ENCODE measurements at regions not wholly inside any gene's neighbourhood (a gene's known extent, or its start where the extent isn't known, plus 50 kb on each side); places are given as distances from the start of the nearest gene placed in this dataset.
A peak's percentile ranks its signal among the peaks of the same experiment; 100 is the strongest.
"Not testable (repeated sequence)": the region's sequence is repeated elsewhere in the genome, so short reads cannot be mapped to it uniquely, and the experiment has no call there.

DNA sequence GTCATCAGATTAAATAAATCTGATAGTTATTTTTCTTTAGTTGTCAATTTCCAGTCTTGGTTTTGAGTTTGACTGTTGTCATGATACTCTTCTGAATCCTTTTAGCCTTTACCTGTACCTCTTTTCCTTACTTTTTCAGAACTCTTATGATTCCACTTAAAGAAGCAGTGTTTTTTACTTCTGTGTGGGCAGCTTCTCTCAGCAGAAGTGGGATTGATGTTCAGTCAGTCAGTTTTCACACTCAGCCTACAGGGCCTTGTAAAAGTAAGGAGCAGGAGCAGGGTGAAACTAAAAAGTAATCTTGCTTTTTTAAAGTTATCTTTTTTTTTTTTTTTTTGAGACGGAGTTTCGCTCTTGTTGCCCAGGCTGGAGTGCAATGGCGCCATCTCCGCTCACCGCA lies 75.1 kb downstream of the HAUS1 start:
- no peaks in the 10 kb centered on the region for H3K36me3 Mint-ChIP-seq (ENCODE audit: unreplicated experiment)
- H3K9me3 Mint-ChIP-seq (ENCODE audit: unreplicated experiment), result no peaks in the 10 kb centered on the region
- no peak overlapping the region for H3K4me3 Mint-ChIP-seq (ENCODE audit: unreplicated experiment)
- H3K27me3 Mint-ChIP-seq (ENCODE audit: unreplicated experiment), result no peaks in the 10 kb centered on the region
- H3K4me1 Mint-ChIP-seq (ENCODE audit: unreplicated experiment), result peaks cover 45% of the 10 kb centered on the region
- no peak for DNase-seq (ENCODE audit: extremely low spot score, unreplicated experiment)
- no peak overlapping the region for H3K27ac Mint-ChIP-seq (ENCODE audit: unreplicated experiment)
- TF ChIP-seq, protein P1, sequence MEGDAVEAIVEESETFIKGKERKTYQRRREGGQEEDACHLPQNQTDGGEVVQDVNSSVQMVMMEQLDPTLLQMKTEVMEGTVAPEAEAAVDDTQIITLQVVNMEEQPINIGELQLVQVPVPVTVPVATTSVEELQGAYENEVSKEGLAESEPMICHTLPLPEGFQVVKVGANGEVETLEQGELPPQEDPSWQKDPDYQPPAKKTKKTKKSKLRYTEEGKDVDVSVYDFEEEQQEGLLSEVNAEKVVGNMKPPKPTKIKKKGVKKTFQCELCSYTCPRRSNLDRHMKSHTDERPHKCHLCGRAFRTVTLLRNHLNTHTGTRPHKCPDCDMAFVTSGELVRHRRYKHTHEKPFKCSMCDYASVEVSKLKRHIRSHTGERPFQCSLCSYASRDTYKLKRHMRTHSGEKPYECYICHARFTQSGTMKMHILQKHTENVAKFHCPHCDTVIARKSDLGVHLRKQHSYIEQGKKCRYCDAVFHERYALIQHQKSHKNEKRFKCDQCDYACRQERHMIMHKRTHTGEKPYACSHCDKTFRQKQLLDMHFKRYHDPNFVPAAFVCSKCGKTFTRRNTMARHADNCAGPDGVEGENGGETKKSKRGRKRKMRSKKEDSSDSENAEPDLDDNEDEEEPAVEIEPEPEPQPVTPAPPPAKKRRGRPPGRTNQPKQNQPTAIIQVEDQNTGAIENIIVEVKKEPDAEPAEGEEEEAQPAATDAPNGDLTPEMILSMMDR (IDR thresholded peaks at IDR 0.05), result no peak

DNA sequence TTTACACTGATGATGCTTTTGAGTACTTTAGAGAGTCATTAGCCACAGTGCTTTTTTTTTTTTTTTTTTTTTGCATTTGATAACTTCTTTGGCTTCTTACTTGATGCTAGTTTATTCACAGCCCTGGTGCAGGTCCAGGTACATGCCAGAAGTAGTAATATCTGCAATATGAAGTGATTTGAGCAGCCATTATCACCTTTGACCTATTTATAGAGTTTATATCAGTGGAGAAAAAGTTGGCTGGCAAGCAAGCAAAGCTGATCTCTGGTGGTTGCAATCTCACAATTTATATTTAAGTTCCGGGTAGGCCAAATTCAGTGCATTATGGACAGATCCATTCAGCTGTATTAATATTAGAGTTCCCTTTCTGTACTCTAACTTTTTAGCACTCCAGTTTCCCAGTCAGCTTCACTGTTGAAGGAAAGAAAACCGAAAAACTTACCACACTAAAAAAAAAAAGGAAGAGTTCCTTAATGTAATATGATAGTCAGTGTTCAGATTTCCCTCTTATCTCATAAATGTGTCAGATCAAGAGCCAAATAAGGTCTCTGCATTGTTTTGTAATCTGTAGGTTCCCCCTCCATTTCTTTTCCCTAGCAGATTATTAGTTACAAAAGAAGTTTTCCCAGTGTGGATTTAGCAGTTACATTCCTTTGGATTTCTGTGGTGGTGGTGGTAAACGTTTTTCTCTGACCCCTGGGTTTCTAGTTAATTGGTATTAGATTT lies 78.6 kb downstream of the HAUS1 start:
- Mint-ChIP-seq H3K4me1 (ENCODE audit: unreplicated experiment) (peaks cover 24% of the 10 kb centered on the region), H3K4me3 (ENCODE audit: unreplicated experiment) (no peak overlapping the region), H3K9me3 (ENCODE audit: unreplicated experiment) (no peaks in the 10 kb centered on the region), H3K27ac (ENCODE audit: unreplicated experiment) (no peak overlapping the region), H3K27me3 (ENCODE audit: unreplicated experiment) (no peaks in the 10 kb centered on the region), H3K36me3 (ENCODE audit: unreplicated experiment) (no peaks in the 10 kb centered on the region)
- DNase-seq (ENCODE audit: extremely low spot score, unreplicated experiment), result no peak
- TF ChIP-seq, protein P1 (IDR thresholded peaks at IDR 0.05), result no peak

DNA sequence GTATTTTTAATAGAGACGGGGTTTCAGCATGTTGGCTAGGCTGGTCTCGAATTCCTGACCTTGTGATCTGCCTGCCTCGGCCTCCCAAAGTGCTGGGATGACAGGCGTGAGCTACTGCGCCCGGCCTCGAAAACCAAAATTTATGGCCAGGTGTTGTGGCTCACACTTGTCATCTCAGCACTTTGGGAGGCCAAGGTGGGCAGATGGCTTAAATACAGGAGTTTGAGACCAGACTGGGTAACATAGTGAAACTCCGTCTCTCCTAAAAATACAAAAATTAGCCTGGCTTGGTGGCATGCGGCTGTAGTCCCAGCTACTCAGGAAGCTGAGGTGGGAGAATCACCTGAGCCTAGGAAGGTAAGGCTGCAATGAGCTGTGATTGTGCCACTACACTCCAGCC lies 80.1 kb downstream of the HAUS1 start:
- not testable (repeated sequence) for H3K9me3 Mint-ChIP-seq (ENCODE audit: unreplicated experiment); H3K4me3 Mint-ChIP-seq (ENCODE audit: unreplicated experiment); H3K36me3 Mint-ChIP-seq (ENCODE audit: unreplicated experiment); H3K27ac Mint-ChIP-seq (ENCODE audit: unreplicated experiment); H3K27me3 Mint-ChIP-seq (ENCODE audit: unreplicated experiment)
- peaks cover 22% of the 10 kb centered on the region for H3K4me1 Mint-ChIP-seq (ENCODE audit: unreplicated experiment)
- DNase-seq (ENCODE audit: extremely low spot score, unreplicated experiment), result peak; percentile 25

DNA sequence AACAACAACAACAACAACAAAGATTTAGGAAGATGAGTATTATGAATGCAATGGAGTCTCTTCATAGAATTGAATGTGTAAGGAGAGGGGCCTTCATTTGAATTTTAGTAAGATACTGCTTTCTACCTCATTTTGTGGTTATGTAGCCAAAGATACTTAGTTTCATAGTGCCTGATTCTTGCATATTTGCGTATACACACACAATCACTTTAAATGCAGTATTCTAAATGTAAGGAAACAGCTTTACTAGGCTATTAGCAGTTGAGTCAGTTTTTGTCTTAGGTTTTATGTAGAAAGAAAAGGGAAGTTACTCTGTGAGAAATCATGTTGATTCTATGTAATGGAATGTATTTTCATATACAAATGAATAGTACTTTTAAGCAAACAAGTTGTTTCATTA lies 80.5 kb downstream of the HAUS1 start:
- Mint-ChIP-seq H3K4me1 (ENCODE audit: unreplicated experiment) (peaks cover 22% of the 10 kb centered on the region), H3K9me3 (ENCODE audit: unreplicated experiment) (no peaks in the 10 kb centered on the region), H3K27me3 (ENCODE audit: unreplicated experiment) (no peaks in the 10 kb centered on the region), H3K4me3 (ENCODE audit: unreplicated experiment) (no peak overlapping the region), H3K36me3 (ENCODE audit: unreplicated experiment) (no peaks in the 10 kb centered on the region), H3K27ac (ENCODE audit: unreplicated experiment) (no peak overlapping the region)
- no peak for DNase-seq (ENCODE audit: extremely low spot score, unreplicated experiment)
- TF ChIP-seq, protein P1 (IDR thresholded peaks at IDR 0.05), result no peak

DNA sequence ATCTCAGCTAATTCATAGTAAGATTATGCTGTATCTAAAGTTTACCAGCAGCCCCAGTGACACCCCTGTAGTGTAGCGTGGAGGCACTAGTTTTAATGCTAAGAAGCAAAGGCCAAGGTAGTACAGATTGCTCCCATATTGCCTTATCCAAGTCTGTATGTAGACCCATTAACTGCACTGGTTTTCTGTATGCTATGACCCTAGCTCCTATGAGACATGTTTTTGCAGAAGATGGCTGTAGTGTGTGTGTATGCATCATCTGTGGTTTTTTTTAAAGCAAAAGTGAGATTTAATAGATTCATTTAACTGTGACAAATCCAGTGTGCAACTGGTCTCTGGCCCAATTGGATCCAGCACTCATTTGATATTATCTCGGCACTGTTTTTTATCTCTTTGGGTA lies 86.5 kb downstream of the HAUS1 start:
- H3K36me3 Mint-ChIP-seq (ENCODE audit: unreplicated experiment), result peaks cover 2% of the 10 kb centered on the region
- peaks cover 5% of the 10 kb centered on the region for H3K4me1 Mint-ChIP-seq (ENCODE audit: unreplicated experiment)
- no peaks in the 10 kb centered on the region for H3K9me3 Mint-ChIP-seq (ENCODE audit: unreplicated experiment)
- no peaks in the 10 kb centered on the region for H3K27me3 Mint-ChIP-seq (ENCODE audit: unreplicated experiment)
- TF ChIP-seq, protein P1 (IDR thresholded peaks at IDR 0.05), result no peak
- no peak overlapping the region for H3K4me3 Mint-ChIP-seq (ENCODE audit: unreplicated experiment)
- H3K27ac Mint-ChIP-seq (ENCODE audit: unreplicated experiment), result no peak overlapping the region
- DNase-seq (ENCODE audit: extremely low spot score, unreplicated experiment), result no peak

Data from osteocyte (in vitro differentiated cells).